ENCODE measurements at regions not wholly inside any gene's neighbourhood (a gene's known extent, or its start where the extent isn't known, plus 50 kb on each side); places are given as distances from the start of the nearest gene placed in this dataset.

- no peak overlapping the region for H3K9ac ChIP-seq (ENCODE audit: low read depth in 1 of 2, low read length in 2 of 2)
- H3K36me3 ChIP-seq (ENCODE audit: control insufficient read depth in 4 of 4, insufficient read depth in 3 of 4, low read depth in 1 of 4, low read length in 3 of 4), result no peaks in the 10 kb centered on the region
- TF ChIP-seq CTCF (IDR thresholded peaks at IDR 0.05; ENCODE audit: low read depth, low read length, missing input control) (no peak), JUND (IDR thresholded peaks at IDR 0.05) (no peak), RAD21 (IDR thresholded peaks at IDR 0.05) (no peak), SP1 (IDR thresholded peaks at IDR 0.05) (no peak), ATF3 (IDR thresholded peaks at IDR 0.05) (no peak), EGR1 (IDR thresholded peaks at IDR 0.05; ENCODE audit: low read depth in 2 of 2) (no peak)
Observed at GRCh38 chr10:28151636-28152035, 151.2 kb downstream of the MPP7 start.

DNA sequence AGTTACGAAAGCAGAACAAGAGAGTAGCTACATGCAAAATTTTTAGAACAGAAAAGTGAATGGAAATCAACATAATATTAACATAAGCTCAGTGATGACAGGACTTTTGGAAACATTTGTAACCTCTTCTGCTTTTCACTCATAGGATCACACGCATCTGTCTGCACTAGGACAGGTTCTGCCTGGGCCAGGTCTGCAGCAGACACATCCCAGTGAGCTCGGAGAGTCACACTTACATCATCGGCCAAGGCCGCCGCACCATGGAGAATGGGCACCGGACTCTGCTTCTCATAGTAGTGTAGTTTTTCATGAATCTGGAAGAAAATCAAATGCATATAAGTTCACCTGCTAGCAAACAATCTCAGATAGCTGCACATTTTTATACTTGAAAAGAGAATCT is 150.9 kb upstream of the ODAD2 start:
- WGBS, result 96% methylated on average over 7 of the region's 7 CpGs
- H3K4me3 ChIP-seq (ENCODE audit: low read depth in 1 of 3, low read length in 3 of 3), result no peak overlapping the region
- no peak overlapping the region for H3K27ac ChIP-seq (ENCODE audit: low read depth in 1 of 2, low read length in 2 of 2)
- no peaks in the 10 kb centered on the region for H3K4me1 ChIP-seq (ENCODE audit: control insufficient read depth in 4 of 4, insufficient read depth in 4 of 4, low read length in 3 of 4)
- H3K9me3 ChIP-seq (ENCODE audit: control insufficient read depth in 4 of 4, low read length in 3 of 4), result no peaks in the 10 kb centered on the region
- no peaks in the 10 kb centered on the region for H3K36me3 ChIP-seq (ENCODE audit: control insufficient read depth in 4 of 4, insufficient read depth in 3 of 4, low read depth in 1 of 4, low read length in 3 of 4)
- TF ChIP-seq EGR1 (IDR thresholded peaks at IDR 0.05; ENCODE audit: low read depth in 2 of 2) (no peak), RAD21 (IDR thresholded peaks at IDR 0.05) (no peak), FOXA2 (IDR thresholded peaks at IDR 0.05) (no peak), SP1 (IDR thresholded peaks at IDR 0.05) (no peak), MAX (IDR thresholded peaks at IDR 0.05) (no peak)
- DNase-seq (ENCODE audit: low spot score), result no peak
- no peaks in the 10 kb centered on the region for H3K27me3 ChIP-seq (ENCODE audit: control insufficient read depth in 4 of 4, insufficient read depth in 4 of 4, low read length in 3 of 4)
- H3K9ac ChIP-seq (ENCODE audit: low read depth in 1 of 2, low read length in 2 of 2), result no peak overlapping the region

More at GRCh38 chr10:28151636-28152035, 151.2 kb downstream of the MPP7 start:
- no peak overlapping the region for H3K4me3 ChIP-seq (ENCODE audit: low read depth in 1 of 3, low read length in 3 of 3)
- no peaks in the 10 kb centered on the region for H3K27me3 ChIP-seq (ENCODE audit: control insufficient read depth in 4 of 4, insufficient read depth in 4 of 4, low read length in 3 of 4)
- DNase-seq (ENCODE audit: low spot score), result no peak
- H3K9me3 ChIP-seq (ENCODE audit: control insufficient read depth in 4 of 4, low read length in 3 of 4), result no peaks in the 10 kb centered on the region
- no peaks in the 10 kb centered on the region for H3K4me1 ChIP-seq (ENCODE audit: control insufficient read depth in 4 of 4, insufficient read depth in 4 of 4, low read length in 3 of 4)
- H3K27ac ChIP-seq (ENCODE audit: low read depth in 1 of 2, low read length in 2 of 2), result no peak overlapping the region
- WGBS, result 77% methylated on average over 3 of the region's 3 CpGs

- no peak for DNase-seq (ENCODE audit: low spot score)
- H3K4me3 ChIP-seq (ENCODE audit: low read depth in 1 of 3, low read length in 3 of 3), result no peak overlapping the region
- H3K4me1 ChIP-seq (ENCODE audit: control insufficient read depth in 4 of 4, insufficient read depth in 4 of 4, low read length in 3 of 4), result no peaks in the 10 kb centered on the region
- H3K9me3 ChIP-seq (ENCODE audit: control insufficient read depth in 4 of 4, low read length in 3 of 4), result no peaks in the 10 kb centered on the region
- H3K27ac ChIP-seq (ENCODE audit: low read depth in 1 of 2, low read length in 2 of 2), result no peak overlapping the region
- no peak overlapping the region for H3K9ac ChIP-seq (ENCODE audit: low read depth in 1 of 2, low read length in 2 of 2)
- H3K27me3 ChIP-seq (ENCODE audit: control insufficient read depth in 4 of 4, insufficient read depth in 4 of 4, low read length in 3 of 4), result no peaks in the 10 kb centered on the region
- no peaks in the 10 kb centered on the region for H3K36me3 ChIP-seq (ENCODE audit: control insufficient read depth in 4 of 4, insufficient read depth in 3 of 4, low read depth in 1 of 4, low read length in 3 of 4)
- TF ChIP-seq RAD21 (IDR thresholded peaks at IDR 0.05), result no peak
- TF ChIP-seq SP1 (IDR thresholded peaks at IDR 0.05), result no peak
- no peak for TF ChIP-seq YY1 (IDR thresholded peaks at IDR 0.05)
- TF ChIP-seq HNF4A (conservative IDR thresholded peaks at IDR 0.05), result no peak
- no peak for TF ChIP-seq EGR1 (IDR thresholded peaks at IDR 0.05; ENCODE audit: low read depth in 2 of 2)
- 89% methylated on average over 4 of the region's 4 CpGs for WGBS
Observed at GRCh38 chr10:28147706-28148105, 148.8 kb upstream of the ODAD2 start.

GRCh38 chr10:28139138-28139537 is 140.3 kb upstream of the ODAD2 start:
- Histone ChIP-seq H3K9ac (ENCODE audit: low read depth in 1 of 2, low read length in 2 of 2) (no peak overlapping the region), H3K4me3 (ENCODE audit: low read depth in 1 of 3, low read length in 3 of 3) (no peak overlapping the region), H3K36me3 (ENCODE audit: control insufficient read depth in 4 of 4, insufficient read depth in 3 of 4, low read depth in 1 of 4, low read length in 3 of 4) (no peaks in the 10 kb centered on the region), H3K27me3 (ENCODE audit: control insufficient read depth in 4 of 4, insufficient read depth in 4 of 4, low read length in 3 of 4) (no peaks in the 10 kb centered on the region), H3K27ac (ENCODE audit: low read depth in 1 of 2, low read length in 2 of 2) (no peak overlapping the region), H3K9me3 (ENCODE audit: control insufficient read depth in 4 of 4, low read length in 3 of 4) (peaks cover 0 to 6% (median 2%) of the 10 kb centered on the region in 4 donors), H3K4me1 (ENCODE audit: control insufficient read depth in 4 of 4, insufficient read depth in 4 of 4, low read length in 3 of 4) (no peaks in the 10 kb centered on the region)
- no peak for DNase-seq (ENCODE audit: low spot score)
- 91% methylated on average over 2 of the region's 2 CpGs for whole genome bisulfite sequencing
- TF ChIP-seq RAD21 (IDR thresholded peaks at IDR 0.05) (no peak), RXRA (IDR thresholded peaks at IDR 0.05) (no peak), GABPA (IDR thresholded peaks at IDR 0.05 in 1 of 2, conservative IDR thresholded peaks at IDR 0.05 in 1 of 2) (no peak), TAF1 (conservative IDR thresholded peaks at IDR 0.05) (no peak), EGR1 (IDR thresholded peaks at IDR 0.05; ENCODE audit: low read depth in 2 of 2) (no peak), JUND (IDR thresholded peaks at IDR 0.05) (no peak), YY1 (IDR thresholded peaks at IDR 0.05) (no peak), FOXA1 (IDR thresholded peaks at IDR 0.05) (no peak), HNF4G (IDR thresholded peaks at IDR 0.05) (no peak), FOXA2 (IDR thresholded peaks at IDR 0.05) (no peak), ATF3 (IDR thresholded peaks at IDR 0.05) (no peak), MAX (IDR thresholded peaks at IDR 0.05) (no peak), NR2F2 (IDR thresholded peaks at IDR 0.05) (no peak), HNF4A (conservative IDR thresholded peaks at IDR 0.05) (no peak)
- TF ChIP-seq, protein P1, sequence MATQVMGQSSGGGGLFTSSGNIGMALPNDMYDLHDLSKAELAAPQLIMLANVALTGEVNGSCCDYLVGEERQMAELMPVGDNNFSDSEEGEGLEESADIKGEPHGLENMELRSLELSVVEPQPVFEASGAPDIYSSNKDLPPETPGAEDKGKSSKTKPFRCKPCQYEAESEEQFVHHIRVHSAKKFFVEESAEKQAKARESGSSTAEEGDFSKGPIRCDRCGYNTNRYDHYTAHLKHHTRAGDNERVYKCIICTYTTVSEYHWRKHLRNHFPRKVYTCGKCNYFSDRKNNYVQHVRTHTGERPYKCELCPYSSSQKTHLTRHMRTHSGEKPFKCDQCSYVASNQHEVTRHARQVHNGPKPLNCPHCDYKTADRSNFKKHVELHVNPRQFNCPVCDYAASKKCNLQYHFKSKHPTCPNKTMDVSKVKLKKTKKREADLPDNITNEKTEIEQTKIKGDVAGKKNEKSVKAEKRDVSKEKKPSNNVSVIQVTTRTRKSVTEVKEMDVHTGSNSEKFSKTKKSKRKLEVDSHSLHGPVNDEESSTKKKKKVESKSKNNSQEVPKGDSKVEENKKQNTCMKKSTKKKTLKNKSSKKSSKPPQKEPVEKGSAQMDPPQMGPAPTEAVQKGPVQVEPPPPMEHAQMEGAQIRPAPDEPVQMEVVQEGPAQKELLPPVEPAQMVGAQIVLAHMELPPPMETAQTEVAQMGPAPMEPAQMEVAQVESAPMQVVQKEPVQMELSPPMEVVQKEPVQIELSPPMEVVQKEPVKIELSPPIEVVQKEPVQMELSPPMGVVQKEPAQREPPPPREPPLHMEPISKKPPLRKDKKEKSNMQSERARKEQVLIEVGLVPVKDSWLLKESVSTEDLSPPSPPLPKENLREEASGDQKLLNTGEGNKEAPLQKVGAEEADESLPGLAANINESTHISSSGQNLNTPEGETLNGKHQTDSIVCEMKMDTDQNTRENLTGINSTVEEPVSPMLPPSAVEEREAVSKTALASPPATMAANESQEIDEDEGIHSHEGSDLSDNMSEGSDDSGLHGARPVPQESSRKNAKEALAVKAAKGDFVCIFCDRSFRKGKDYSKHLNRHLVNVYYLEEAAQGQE (IDR thresholded peaks at IDR 0.05), result no peak

Data from liver (tissue), 8 donors.